Neural progenitor cell (in vitro differentiated cells): ENCODE measurements at regions not wholly inside any gene's neighbourhood (a gene's known extent, or its start where the extent isn't known, plus 50 kb on each side); places are given as distances from the start of the nearest gene placed in this dataset.

Experiments used
- CTCF ChIP-seq: fragments of 200-600 bp; sonication (generic); IDR thresholded peaks from 2 replicates; pipeline ENCODE4 v1.5.1; 2017; ENCODE audit warnings: antibody characterized with exemption, mild to moderate bottlenecking
- EZH2 ChIP-seq: fragments of 200-600 bp; sonication (generic); IDR thresholded peaks from 2 replicates; pipeline ENCODE4 v1.6.1; 2017; ENCODE audit warnings: antibody characterized with exemption, mild to moderate bottlenecking, moderate library complexity

DNA sequence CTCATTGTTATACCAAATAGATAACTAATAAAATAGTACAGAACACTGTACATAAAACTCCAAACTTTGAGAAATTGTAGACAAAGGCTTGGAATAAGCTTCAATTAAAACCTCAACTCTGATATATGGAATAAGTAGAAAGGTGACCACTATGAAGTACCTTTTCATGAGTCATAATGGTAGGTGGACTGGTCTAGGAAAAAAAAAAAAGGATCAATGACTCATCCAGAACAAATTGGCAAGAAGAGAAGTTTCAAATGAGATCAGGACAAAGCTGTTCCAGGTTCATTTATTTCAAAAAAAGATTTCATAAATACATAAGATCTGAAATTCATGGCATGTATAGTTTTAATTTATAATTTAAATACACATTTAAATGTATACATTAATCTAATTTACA is 769.7 kb downstream of the SUCLG1 start:
- no peak for TF ChIP-seq CTCF
- TF ChIP-seq EZH2 = no peak
